NCI-H2107 treated with DMSO at 0.1 percent for 48 hours (cell line): ENCODE measurements at regions not wholly inside any gene's neighbourhood (a gene's known extent, or its start where the extent isn't known, plus 50 kb on each side); places are given as distances from the start of the nearest gene placed in this dataset.
"Not testable (repeated sequence)": the region's sequence is repeated elsewhere in the genome, so short reads cannot be mapped to it uniquely, and the experiment has no call there.

ENCODE experiments used
- DNase-seq: peaks from one replicate; lab custom pipeline; 2025; ENCODE audit not compliant: unreplicated experiment; lab: John Stamatoyannopoulos, UW

DNA sequence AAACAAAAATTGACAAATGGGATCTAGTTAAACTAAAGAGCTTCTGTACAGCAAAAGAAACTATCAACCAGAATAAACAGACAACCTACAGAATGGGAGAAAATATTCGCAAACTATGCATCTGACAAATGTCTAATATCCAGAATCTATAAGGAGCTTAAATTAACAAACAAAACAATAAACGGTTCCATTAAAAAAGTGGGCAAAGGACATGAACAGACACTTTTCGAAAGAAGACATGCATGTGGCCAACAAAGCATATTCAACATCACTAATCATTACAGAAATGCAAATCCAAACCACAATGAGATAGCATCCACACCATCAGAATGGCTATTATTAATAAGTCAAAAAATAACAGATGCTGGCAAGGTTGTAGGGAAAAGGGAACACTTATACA, 50.5 kb upstream of the MED13L start:
- not testable (repeated sequence) for DNase-seq

DNA sequence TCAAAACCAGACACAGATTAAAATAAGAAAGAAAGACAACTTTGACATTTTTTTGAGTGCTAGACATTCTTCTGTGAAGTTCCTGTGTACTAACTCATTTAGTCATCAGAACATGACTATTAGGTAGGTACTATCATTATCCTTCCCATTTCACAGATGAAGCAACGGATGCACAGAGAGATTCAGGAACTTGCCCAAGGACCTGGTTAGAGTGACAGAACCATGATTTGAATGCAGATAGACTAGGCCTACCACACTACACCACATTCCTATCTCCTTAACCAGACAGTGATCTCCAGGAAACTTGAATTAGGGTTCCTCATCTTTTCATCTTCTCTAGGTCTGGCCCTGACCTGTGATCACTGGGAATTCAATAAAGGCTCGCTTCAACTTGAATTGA, 54.4 kb upstream of the MED13L start:
- DNase-seq = no peak

DNA sequence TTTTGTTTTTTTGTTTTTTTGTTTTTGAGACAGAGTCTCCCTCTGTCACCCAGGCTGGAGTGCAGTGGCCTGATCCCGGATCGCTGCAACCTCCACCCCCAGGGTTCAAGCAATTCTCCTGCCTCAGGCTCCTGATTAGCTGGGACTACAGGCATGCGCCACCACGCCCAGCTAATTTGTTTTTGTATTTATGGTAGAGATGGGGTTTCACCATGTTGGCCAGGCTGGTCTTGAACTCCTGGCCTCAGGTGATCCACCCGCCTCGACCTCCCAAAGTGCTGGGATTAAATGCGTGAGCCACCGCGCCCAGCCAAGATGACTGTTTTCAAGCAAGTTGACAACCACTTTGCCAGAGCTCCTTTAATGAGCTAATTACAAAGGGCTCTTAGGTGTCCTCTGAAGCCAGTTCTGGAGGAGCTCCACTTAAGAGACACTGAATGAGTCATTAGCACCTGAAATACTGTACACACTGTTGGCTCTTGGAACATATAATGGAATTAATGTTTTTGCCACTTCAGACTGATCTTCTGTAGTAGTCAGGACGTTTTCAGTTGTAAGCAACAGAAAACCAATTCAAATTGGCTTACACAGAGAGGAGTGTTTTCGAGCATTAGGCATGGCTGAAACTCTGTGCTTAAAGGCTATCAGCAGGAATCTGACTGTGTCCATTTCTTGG, 55.4 kb upstream of the MED13L start:
- DNase-seq = peak; percentile 75

DNA sequence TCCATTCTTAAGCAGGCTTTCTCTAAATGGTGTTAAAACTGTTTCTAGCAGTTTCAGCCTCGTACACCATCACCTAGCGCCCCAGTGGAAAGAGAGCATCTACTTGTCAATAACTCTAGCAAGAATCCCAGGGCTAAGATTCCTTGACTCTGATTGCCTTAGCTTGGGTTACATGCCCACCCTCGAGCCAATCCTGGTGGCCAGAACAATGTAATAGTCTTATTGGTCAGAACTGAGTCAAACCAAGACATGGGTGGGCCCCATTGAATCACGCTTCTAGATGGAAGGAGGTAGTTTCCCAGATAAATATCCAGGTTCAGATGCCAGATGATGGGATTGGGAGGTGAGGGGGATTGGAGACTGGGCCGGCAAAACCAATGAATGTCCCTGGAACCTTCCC, 55.9 kb upstream of the MED13L start:
- DNase-seq = no peak

- DNase-seq = no peak
These were observed 59.1 kb upstream of the MED13L start for GRCh38 chr12:116336542-116337065.

DNA sequence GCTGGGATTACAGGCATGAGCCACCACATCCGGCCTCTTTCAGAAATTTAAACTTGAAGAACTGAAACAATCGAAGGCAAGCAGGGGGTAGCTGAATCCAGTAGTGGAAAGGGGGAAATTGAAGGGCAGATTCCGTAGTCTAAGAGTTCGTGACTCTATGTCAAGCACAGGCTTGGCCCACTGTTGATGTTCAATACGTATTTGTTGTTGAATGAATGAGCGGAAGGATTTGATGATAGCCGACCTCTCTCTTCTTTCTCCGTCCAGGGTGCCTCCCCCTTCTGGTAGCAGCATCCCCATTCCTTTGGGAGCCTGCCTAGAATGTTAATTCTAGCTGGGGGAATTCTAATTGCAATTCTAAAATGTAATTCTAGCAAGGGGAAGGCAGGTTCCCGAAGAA, 59.8 kb upstream of the MED13L start:
- no peak for DNase-seq

DNA sequence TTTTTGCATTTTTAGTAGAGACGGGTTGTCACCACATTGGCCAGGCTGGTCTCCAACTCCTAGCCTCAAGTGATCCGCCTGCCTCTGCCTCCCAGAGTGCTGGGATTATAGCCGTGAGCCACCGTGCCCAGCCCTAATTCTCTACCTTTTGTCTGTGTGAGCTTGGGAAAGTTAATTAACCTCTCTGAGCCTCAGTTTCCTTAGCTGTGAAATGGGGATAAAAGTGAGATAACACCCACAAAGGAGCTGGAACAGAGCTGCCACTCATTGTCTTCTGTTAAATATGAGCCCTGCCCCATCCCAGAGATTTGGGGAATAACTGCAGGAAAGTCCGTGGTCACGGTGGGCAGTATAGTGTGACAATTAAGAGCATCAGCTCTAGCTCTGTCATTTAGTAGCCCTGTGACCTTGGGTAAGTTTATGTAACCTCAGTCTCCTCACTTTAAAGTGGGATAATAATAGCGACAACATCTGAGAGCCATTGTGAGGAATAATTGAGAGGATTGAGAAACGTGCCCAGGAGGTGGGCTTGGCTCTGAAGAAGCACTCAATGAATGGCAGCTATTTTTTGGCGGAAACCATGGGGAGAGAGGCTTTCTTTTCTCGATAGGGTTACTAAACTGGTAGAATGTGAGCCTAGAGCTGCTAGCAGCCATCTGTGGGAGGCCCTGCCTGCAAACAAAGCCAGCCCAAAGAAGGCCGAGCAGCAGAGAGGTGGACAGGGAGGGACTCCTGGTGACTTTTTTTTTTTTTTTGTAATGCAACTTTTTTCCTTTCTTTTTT, 60.8 kb upstream of the MED13L start:
- no peak for DNase-seq

DNA sequence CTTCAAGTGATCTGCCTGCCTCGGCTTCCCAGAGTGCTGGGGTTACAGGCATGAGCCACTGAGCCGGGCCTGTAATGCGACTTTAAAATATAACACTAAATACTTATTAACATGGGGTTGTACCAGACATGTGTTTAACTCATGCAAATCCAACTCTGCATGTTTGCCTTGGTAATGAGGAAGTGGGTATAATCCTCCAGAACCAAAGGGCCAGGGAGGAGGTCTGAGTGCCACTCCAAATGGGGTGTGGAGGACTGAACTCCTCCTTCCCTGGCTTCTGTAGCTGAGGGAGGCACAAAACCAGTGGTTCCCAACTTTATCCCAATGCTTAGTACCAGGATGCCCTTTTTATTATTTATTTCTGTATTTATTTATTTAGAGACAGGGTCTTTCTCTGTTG, 61.6 kb upstream of the MED13L start:
- DNase-seq = no peak

DNA sequence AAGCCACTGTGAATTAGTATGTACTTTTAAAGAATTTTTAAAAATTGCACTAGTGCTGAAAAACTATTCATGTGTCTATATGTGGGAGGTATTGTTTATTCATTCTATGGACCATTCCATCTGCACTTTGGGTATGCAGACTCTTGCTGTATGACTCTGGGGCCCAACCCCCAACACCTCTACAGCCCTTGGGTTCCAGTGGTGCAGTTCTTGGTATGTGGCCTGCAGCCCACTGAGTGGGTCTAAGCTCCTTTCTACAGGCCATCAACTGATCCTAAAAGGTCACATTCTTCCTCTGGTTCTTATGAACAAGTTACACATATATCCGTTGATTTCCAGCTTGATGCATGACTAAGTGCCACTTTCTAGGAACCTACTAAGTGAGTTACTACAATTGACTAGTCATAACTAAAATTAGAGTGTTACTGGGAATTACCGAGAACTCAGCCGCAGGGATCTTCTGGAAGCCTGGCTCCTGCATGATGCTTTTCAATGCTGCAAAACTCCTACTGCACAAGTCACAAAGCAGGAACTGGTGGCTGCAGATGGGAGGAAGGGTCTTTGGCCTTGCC, 62.4 kb upstream of the MED13L start:
- DNase-seq = no peak

GRCh38 chr12:116343331-116343884, 65.9 kb upstream of the MED13L start:
- DNase-seq = no peak

GRCh38 chr12:116346222-116346621, 68.7 kb upstream of the MED13L start:
- no peak for DNase-seq

DNA sequence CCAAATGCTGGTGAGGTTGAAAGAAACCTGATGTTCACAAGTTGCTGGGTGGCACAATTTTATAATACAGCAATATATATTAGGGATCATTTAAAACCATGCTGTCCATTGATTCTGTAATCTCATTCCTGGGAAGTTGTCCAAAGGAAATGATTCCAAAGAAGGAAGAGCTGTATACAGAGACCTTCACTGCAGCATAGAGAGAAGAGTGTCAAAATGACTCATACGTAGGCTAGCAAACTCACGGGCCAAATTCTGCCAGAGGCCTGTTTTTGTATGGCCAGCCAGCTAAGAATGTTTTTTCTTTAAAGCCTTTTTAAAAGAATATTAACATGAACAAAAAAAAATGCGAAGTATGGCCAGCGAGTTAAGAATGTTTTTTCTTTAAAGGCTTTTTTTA, 69.2 kb upstream of the MED13L start:
- no peak for DNase-seq

DNA sequence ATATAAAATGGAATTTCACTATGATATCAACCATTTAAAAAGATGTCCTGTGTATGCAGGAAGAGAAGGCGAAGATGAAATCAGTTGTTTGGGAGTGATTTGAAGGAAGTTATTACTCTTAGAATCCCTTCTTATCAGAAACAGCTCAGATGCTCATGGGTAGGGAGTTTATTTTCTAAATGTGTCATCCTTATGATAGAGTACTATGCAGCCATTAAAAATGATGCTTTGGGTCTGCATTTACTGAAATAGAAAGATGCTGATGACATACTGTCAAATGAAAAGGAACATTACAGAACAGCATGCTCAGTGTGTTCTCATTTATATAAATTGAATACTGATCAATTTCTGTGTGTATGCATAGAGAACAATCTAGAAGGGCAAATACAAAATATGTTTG, 69.8 kb upstream of the MED13L start:
- DNase-seq = no peak

- no peak for DNase-seq
These were observed 74.9 kb upstream of the MED13L start for GRCh38 chr12:116352315-116352835.

GRCh38 chr12:116353958-116354357, 76.5 kb upstream of the MED13L start:
- DNase-seq = no peak

DNA sequence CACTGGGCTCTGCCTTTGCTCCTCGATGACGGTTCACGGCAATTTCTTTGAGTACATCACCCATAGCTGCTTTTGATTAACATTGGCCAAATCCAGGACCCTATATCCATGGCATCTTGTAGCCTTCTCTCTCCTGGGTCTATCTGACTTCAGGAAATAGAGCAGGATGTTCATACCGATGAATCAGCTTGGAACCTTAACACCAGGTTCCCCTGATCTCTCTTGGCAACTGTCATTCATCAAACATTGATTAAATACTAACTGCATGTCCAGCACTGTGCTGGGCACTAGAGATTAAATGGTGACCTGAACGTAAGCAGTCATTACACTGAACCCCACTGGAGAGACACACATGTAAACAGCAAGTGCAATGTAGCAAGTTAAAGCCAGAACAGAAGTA, 77.0 kb upstream of the MED13L start:
- no peak for DNase-seq

- no peak for DNase-seq
These were observed 77.7 kb upstream of the MED13L start for GRCh38 chr12:116354950-116355783.

DNA sequence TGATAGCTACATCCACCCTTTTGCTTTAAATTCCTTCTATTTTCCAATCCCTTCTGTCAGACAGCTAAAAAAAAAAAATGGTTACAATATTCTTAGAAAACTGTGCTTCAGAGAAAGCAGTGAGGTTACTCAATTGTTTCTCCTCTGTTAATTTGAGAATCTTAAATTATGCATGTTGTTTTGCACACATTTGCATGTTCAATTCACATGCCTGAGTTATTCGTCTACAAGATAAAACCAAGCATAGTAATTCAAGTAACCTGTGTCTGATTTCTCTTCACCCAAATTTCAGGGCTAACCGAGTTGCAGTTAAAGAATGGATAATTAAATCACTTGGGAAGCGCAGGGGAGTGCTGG, 81.0 kb upstream of the MED13L start:
- DNase-seq = no peak

DNA sequence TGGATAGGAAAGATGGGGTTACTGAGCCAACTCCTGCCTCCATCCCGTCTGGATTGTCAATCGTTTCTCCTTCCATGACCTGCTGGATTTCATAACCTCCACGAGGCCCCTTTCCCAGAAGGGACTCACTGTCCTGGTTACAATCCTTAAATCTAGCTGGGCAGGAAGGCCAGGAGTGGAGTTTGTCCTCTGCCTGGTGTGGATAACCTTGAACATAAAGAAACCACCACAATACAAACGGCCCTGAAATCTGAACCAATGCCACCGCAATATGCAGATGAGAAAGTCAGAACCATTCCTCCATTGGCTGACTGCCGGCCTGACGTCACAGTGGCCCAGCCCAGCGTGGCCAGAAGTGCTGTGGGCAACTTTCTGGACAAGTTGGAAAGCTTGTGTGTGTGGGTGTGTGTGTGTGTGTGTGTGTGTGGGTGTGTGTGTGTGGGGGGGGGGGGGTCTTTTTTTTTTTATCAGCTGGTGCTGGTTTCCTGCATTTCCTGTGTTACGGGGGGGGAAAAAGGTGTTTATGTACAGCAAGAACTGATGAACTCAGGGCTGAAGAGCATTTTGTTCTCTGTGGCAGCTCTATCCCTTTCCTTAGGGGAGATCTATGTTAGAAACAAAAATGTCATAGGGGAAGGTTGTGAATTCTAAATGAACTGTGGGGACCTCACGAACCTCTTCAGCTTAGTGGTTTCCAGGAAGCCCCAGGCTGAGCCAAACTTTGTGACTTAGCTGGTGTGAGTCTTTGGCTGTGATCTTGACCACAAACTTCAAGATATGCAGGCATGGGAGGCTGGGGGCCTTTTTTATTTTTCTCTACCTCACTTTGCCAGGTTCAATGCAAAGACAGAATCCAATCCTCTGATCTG, 81.6 kb upstream of the MED13L start:
- peak; percentile 95 for DNase-seq
